ENCODE measurements at regions not wholly inside any gene's neighbourhood (a gene's known extent, or its start where the extent isn't known, plus 50 kb on each side); places are given as distances from the start of the nearest gene placed in this dataset.

DNA sequence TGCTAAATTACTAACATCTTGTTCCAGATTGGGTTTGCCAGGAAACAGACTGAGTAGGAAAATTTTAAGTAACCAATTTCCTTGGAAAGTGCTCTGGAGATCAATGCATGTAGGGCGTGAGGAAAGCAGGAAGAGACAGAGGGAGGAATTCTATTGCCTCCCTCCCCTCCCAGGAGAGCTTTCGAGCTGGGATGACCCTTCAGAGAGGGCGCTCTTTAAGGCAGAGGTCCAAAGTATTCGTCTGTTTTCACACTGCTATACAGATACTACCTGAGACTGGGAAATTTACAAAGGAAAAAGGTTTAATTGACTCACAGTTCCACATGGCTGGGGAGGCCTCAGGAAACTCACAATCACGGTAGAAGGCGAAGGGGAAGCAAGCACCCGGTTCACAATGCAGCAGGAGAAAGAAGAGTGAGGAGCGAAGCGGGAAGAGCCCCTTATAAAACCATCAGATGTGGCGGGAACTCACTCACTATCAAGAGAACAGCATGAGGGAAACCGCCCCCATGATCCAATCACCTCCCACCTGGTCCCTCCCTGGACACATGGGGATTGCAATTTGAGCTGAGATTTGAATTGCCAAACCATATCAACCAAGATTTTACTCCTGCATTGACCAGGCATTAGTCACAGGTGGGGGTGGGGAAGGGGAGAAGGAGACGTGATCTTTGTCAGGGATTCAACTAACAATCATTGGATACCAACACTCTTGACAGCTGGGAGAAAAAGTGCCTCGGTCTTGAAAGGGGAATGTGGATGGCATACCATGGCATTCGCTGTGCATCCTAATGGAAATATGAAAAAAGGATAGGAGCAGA is 63.8 kb downstream of the SLITRK2 start:
- no peaks in the 10 kb centered on the region for H3K4me1 ChIP-seq (ENCODE audit: control insufficient read depth, insufficient read depth, low read length, poor library complexity, severe bottlenecking)
- Mint-ChIP-seq H3K27ac (no peak overlapping the region), H3K4me1 (no peaks in the 10 kb centered on the region), H3K27me3 (no peaks in the 10 kb centered on the region), H3K36me3 (no peaks in the 10 kb centered on the region), H3K4me3 (no peak overlapping the region), H3K9me3 (peaks cover 0 to 5% (median 0%) of the 10 kb centered on the region in 7 donors)
- ATAC-seq (ENCODE audit: low read depth in 2 of 2) (no peak), DNase-seq (no peak)
- H3K9me3 ChIP-seq (ENCODE audit: control insufficient read depth in 2 of 2, low read length in 2 of 2), result no peaks in the 10 kb centered on the region
- H3K27ac ChIP-seq (ENCODE audit: insufficient read depth, low read length, poor library complexity, severe bottlenecking), result no peak overlapping the region
- no peaks in the 10 kb centered on the region for H3K36me3 ChIP-seq (ENCODE audit: control insufficient read depth, insufficient read depth, low read length)
- no peak overlapping the region for H3K4me3 ChIP-seq (ENCODE audit: low read depth, low read length)
- H3K27me3 ChIP-seq (ENCODE audit: control insufficient read depth, insufficient read depth, low read length), result no peaks in the 10 kb centered on the region

DNA sequence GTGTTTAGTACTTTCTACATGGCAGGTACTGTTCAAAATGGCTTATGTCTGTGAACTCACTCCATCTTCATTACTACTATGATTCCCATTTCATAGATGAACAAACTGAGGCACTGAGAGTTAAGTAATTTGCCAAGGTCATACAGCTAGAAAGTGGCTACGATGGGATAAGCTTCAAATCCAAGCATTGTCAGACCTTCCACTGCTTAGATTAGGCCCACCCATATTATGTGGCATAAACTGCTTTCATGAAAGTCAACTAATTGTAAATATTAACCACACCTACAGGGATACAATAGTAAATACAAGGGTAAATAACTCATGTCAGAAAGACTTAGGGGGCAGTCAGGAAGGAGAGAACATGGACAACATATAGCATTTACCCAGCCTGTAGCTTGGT is 68.8 kb downstream of the SLITRK2 start:
- no peak for ATAC-seq (ENCODE audit: low read depth in 2 of 2)

DNA sequence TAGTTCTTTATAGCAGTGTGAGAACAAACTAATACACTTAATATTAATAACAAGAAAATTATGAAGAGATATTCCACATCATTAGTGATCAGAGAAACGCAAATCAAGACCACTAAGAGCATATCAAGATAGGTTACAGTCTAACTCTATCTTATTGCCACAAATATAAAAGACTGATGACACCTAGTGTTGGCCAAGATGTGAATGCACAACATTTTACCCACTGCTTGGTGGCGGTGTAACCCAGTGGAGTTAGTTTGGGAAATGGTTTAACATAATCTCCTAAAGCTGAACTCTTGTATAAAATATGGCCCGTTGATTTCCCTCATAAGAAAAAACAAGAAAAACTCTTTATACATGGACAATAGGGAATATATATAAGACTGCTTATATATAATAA is 92.4 kb downstream of the SLITRK2 start:
- Histone ChIP-seq H3K36me3 (ENCODE audit: control insufficient read depth, insufficient read depth, low read length) (no peaks in the 10 kb centered on the region), H3K27me3 (ENCODE audit: control insufficient read depth, insufficient read depth, low read length) (no peaks in the 10 kb centered on the region), H3K4me1 (ENCODE audit: control insufficient read depth, insufficient read depth, low read length, poor library complexity, severe bottlenecking) (no peaks in the 10 kb centered on the region), H3K27ac (ENCODE audit: insufficient read depth, low read length, poor library complexity, severe bottlenecking) (no peak overlapping the region), H3K4me3 (ENCODE audit: low read depth, low read length) (no peak overlapping the region), H3K9me3 (ENCODE audit: control insufficient read depth in 2 of 2, low read length in 2 of 2) (peaks cover 0 to 2% of the 10 kb centered on the region in 2 experiments)
- Mint-ChIP-seq H3K36me3 (no peaks in the 10 kb centered on the region), H3K27ac (no peak overlapping the region), H3K9me3 (peaks cover 0 to 3% (median 0%) of the 10 kb centered on the region in 7 donors), H3K4me3 (no peak overlapping the region), H3K27me3 (no peaks in the 10 kb centered on the region), H3K4me1 (no peaks in the 10 kb centered on the region)
- no peak for DNase-seq
- ATAC-seq (ENCODE audit: low read depth in 2 of 2), result no peak

More for the DNA sequence above, 68.8 kb downstream of the SLITRK2 start:
- Mint-ChIP-seq H3K27ac (no peak overlapping the region), H3K36me3 (no peaks in the 10 kb centered on the region), H3K9me3 (peaks cover 0 to 7% (median 2%) of the 10 kb centered on the region in 7 donors), H3K27me3 (no peaks in the 10 kb centered on the region), H3K4me3 (no peak overlapping the region), H3K4me1 (no peaks in the 10 kb centered on the region)
- H3K36me3 ChIP-seq (ENCODE audit: control insufficient read depth, insufficient read depth, low read length), result no peaks in the 10 kb centered on the region
- no peak for DNase-seq
- no peaks in the 10 kb centered on the region for H3K27me3 ChIP-seq (ENCODE audit: control insufficient read depth, insufficient read depth, low read length)
- no peak overlapping the region for H3K4me3 ChIP-seq (ENCODE audit: low read depth, low read length)
- no peaks in the 10 kb centered on the region for H3K4me1 ChIP-seq (ENCODE audit: control insufficient read depth, insufficient read depth, low read length, poor library complexity, severe bottlenecking)
- H3K9me3 ChIP-seq (ENCODE audit: control insufficient read depth in 2 of 2, low read length in 2 of 2), result no peaks in the 10 kb centered on the region
- no peak overlapping the region for H3K27ac ChIP-seq (ENCODE audit: insufficient read depth, low read length, poor library complexity, severe bottlenecking)

DNA sequence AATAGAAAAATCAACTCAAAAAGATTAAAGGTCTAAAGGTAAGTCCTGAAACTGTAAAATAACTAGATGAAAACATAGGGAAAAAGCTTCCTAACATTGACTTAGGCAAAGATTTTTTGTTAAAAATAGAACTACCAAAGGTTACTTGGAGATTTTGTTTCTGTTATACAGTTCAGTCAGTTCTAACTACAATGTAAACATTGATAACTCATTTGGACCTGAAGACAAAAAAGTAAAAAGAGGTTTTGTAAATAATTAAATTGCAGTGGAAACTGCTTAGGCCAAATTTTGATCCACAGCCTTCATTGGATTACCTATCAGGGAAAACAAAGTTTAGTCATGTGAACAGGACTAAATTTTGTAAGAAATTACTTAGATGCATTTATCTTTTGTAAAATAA is 101.8 kb downstream of the SLITRK2 start:
- no peak for ATAC-seq (ENCODE audit: low read depth in 2 of 2)
- no peak for DNase-seq
- peaks cover 0 to 6% (median 0%) of the 10 kb centered on the region in 7 donors for H3K9me3 Mint-ChIP-seq
- H3K4me3 ChIP-seq (ENCODE audit: low read depth, low read length), result no peak overlapping the region
- no peak overlapping the region for H3K27ac ChIP-seq (ENCODE audit: insufficient read depth, low read length, poor library complexity, severe bottlenecking)
- no peaks in the 10 kb centered on the region for H3K27me3 ChIP-seq (ENCODE audit: control insufficient read depth, insufficient read depth, low read length)
- no peaks in the 10 kb centered on the region for H3K9me3 ChIP-seq (ENCODE audit: control insufficient read depth in 2 of 2, low read length in 2 of 2)
- no peaks in the 10 kb centered on the region for H3K36me3 Mint-ChIP-seq
- H3K36me3 ChIP-seq (ENCODE audit: control insufficient read depth, insufficient read depth, low read length), result no peaks in the 10 kb centered on the region
- H3K4me1 ChIP-seq (ENCODE audit: control insufficient read depth, insufficient read depth, low read length, poor library complexity, severe bottlenecking), result no peaks in the 10 kb centered on the region
- no peak overlapping the region for H3K4me3 Mint-ChIP-seq
- H3K4me1 Mint-ChIP-seq, result no peaks in the 10 kb centered on the region
- no peak overlapping the region for H3K27ac Mint-ChIP-seq
- H3K27me3 Mint-ChIP-seq, result no peaks in the 10 kb centered on the region

DNA sequence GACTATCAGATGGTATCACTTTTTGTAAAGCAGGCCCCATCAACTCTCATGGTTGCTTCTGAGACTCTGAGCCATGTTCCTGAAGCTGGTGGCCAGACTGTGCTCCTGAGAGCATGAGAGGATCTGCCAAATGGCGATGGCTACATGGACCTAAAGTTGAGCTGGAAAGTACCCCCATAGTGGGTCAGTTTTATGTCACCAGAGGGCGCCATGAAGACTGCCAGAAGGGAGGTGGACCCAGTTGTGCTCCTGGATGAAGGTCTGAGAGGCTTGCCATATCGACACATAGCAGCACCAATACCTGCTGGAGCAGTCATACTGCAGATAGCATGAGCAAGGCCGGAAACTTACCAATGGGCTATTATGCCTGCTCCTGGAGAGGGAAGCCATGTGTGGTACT is 105.7 kb downstream of the SLITRK2 start:
- Mint-ChIP-seq H3K4me1 (no peaks in the 10 kb centered on the region), H3K27me3 (no peaks in the 10 kb centered on the region), H3K9me3 (peaks cover 0 to 8% (median 0%) of the 10 kb centered on the region in 7 donors), H3K36me3 (no peaks in the 10 kb centered on the region), H3K27ac (no peak overlapping the region), H3K4me3 (no peak overlapping the region)
- Histone ChIP-seq H3K4me3 (ENCODE audit: low read depth, low read length) (no peak overlapping the region), H3K27me3 (ENCODE audit: control insufficient read depth, insufficient read depth, low read length) (no peaks in the 10 kb centered on the region), H3K27ac (ENCODE audit: insufficient read depth, low read length, poor library complexity, severe bottlenecking) (no peak overlapping the region), H3K9me3 (ENCODE audit: control insufficient read depth in 2 of 2, low read length in 2 of 2) (no peaks in the 10 kb centered on the region), H3K4me1 (ENCODE audit: control insufficient read depth, insufficient read depth, low read length, poor library complexity, severe bottlenecking) (no peaks in the 10 kb centered on the region), H3K36me3 (ENCODE audit: control insufficient read depth, insufficient read depth, low read length) (no peaks in the 10 kb centered on the region)
- ATAC-seq (ENCODE audit: low read depth in 2 of 2) (no peak), DNase-seq (no peak)

DNA sequence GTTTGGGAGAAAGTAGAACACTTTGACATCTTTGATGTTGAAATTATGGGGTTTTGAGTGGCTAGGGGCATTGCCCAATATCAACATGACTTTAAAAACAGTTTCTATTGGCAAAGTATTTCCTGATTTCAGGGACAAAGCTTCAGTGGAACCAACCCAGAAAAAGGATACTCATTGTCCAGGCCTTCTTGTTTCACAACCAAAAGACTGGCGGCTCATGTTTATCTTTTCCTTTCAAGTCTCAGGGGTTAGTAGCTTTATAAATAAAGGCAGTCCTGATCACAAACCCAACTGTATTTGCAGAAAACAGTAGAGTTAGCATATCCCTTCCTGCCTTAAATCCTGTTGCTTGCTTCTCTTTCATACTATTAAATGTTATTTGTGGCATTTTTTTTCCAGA is 119.1 kb downstream of the SLITRK2 start:
- ATAC-seq (ENCODE audit: low read depth in 2 of 2) (no peak), DNase-seq (no peak)
- Mint-ChIP-seq H3K4me3 (no peak overlapping the region), H3K4me1 (no peaks in the 10 kb centered on the region), H3K27ac (no peak overlapping the region), H3K36me3 (no peaks in the 10 kb centered on the region), H3K9me3 (peaks cover 0 to 5% (median 1%) of the 10 kb centered on the region in 7 donors), H3K27me3 (no peaks in the 10 kb centered on the region)
- Histone ChIP-seq H3K9me3 (ENCODE audit: control insufficient read depth in 2 of 2, low read length in 2 of 2) (no peaks in the 10 kb centered on the region), H3K4me1 (ENCODE audit: control insufficient read depth, insufficient read depth, low read length, poor library complexity, severe bottlenecking) (no peaks in the 10 kb centered on the region), H3K27ac (ENCODE audit: insufficient read depth, low read length, poor library complexity, severe bottlenecking) (no peak overlapping the region), H3K4me3 (ENCODE audit: low read depth, low read length) (no peak overlapping the region), H3K36me3 (ENCODE audit: control insufficient read depth, insufficient read depth, low read length) (no peaks in the 10 kb centered on the region), H3K27me3 (ENCODE audit: control insufficient read depth, insufficient read depth, low read length) (no peaks in the 10 kb centered on the region)

DNA sequence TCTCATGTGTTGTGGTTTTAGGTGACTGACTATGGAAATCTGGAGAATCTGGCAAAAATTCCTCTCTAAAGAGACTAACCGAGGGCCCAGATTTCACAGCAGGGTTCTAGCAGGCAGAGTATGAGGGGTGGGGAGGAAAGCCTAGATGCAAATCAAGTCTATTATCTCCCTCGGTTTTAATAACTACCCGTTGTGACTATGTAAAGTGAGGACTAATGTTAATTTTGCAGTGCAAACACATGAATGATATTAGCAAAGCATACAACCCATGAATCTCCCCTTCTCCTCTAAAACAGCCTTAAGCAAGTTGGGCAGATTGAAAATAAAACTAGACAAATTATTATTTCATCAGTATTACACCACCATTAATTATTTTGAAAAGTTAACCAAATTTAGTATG is 131.4 kb downstream of the SLITRK2 start:
- Histone ChIP-seq H3K36me3 (ENCODE audit: control insufficient read depth, insufficient read depth, low read length) (no peaks in the 10 kb centered on the region), H3K27me3 (ENCODE audit: control insufficient read depth, insufficient read depth, low read length) (no peaks in the 10 kb centered on the region), H3K27ac (ENCODE audit: insufficient read depth, low read length, poor library complexity, severe bottlenecking) (no peak overlapping the region), H3K9me3 (ENCODE audit: control insufficient read depth in 2 of 2, low read length in 2 of 2) (peaks cover 3 to 10% of the 10 kb centered on the region in 2 experiments), H3K4me3 (ENCODE audit: low read depth, low read length) (no peak overlapping the region), H3K4me1 (ENCODE audit: control insufficient read depth, insufficient read depth, low read length, poor library complexity, severe bottlenecking) (no peaks in the 10 kb centered on the region)
- Mint-ChIP-seq H3K36me3 (no peaks in the 10 kb centered on the region), H3K9me3 (peaks cover 0 to 8% (median 0%) of the 10 kb centered on the region in 7 donors), H3K27me3 (no peaks in the 10 kb centered on the region), H3K4me1 (no peaks in the 10 kb centered on the region), H3K27ac (no peak overlapping the region), H3K4me3 (no peak overlapping the region)
- no peak for ATAC-seq (ENCODE audit: low read depth in 2 of 2)
- DNase-seq, result no peak

DNA sequence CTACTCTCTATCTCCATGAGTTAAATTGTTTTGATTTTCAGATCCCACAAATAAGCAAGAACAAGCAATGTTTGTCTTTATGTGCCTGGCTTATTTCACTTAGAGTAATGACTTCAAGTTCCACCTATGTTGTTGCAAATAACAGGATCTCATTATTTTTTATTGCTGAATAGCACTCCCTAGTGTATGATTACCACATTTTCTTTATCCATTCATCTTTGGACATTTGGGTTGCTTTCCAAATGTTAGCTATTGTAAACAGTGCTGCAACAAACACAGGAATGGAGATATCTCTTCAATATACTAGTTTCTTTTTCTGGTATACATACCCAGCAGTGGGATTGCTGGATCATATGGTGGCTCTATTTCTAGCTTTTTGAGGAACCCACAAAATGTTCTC is 136.0 kb downstream of the SLITRK2 start:
- ATAC-seq (ENCODE audit: low read depth in 2 of 2) (no peak), DNase-seq (no peak)
- Histone ChIP-seq H3K9me3 (ENCODE audit: control insufficient read depth in 2 of 2, low read length in 2 of 2) (peaks cover 0 to 10% of the 10 kb centered on the region in 2 experiments), H3K4me3 (ENCODE audit: low read depth, low read length) (no peak overlapping the region), H3K4me1 (ENCODE audit: control insufficient read depth, insufficient read depth, low read length, poor library complexity, severe bottlenecking) (no peaks in the 10 kb centered on the region), H3K27me3 (ENCODE audit: control insufficient read depth, insufficient read depth, low read length) (no peaks in the 10 kb centered on the region), H3K36me3 (ENCODE audit: control insufficient read depth, insufficient read depth, low read length) (no peaks in the 10 kb centered on the region), H3K27ac (ENCODE audit: insufficient read depth, low read length, poor library complexity, severe bottlenecking) (no peak overlapping the region)
- Mint-ChIP-seq H3K27me3 (no peaks in the 10 kb centered on the region), H3K4me1 (no peaks in the 10 kb centered on the region), H3K36me3 (no peaks in the 10 kb centered on the region), H3K4me3 (no peak overlapping the region), H3K27ac (peak overlapping the region in 1 of 3 donors; percentile 60), H3K9me3 (peaks cover 0 to 6% (median 0%) of the 10 kb centered on the region in 7 donors)
